K562 (cell line): ENCODE measurements at regions not wholly inside any gene's neighbourhood (a gene's known extent, or its start where the extent isn't known, plus 50 kb on each side); places are given as distances from the start of the nearest gene placed in this dataset.
A peak's percentile ranks its signal among the peaks of the same experiment; 100 is the strongest.

Source experiments
- ATAC-seq: fragments of 200-7000 bp; cut with Tn5 transposase; 3 replicates; pipeline ENCODE4 v1.9.1; 2020; ENCODE audit warnings: moderate library complexity
- BruUV-seq: library from RNA; stranded (reverse); fragments of 400-500 nt; replicated peaks from 2 replicates; lab custom pipeline; 2021; lab: Mats Ljungman, UMichigan
- CTCF ChIA-PET: fragments of 300-600 bp; formaldehyde crosslinking; extraction: SDS; loops from one replicate; lab custom pipeline; 2021; ENCODE audit warnings: low intra/inter-chr PET ratio; lab: Yijun Ruan, JAX
- POLR2A ChIA-PET: fragments of 300-600, 350-650 bp; sonication (Branson Sonifier 250); formaldehyde crosslinking; extraction: SDS; loops from one replicate; lab custom pipeline; 2021; ENCODE audit warnings: antibody characterized with exemption, inconsistent platforms; lab: Yijun Ruan, JAX
- DNase-seq, 4 experiments: peaks; one replicate each; pipeline versions ENCODE4 v3.0.0 to v3.0.0-alpha.2; 2011 to 2018; ENCODE audit warnings: low spot score in 3 of 4, mixed read lengths in 3 of 4; ENCODE audit errors: extremely low read depth in 1 of 4
- FAIRE-seq: peaks from 2 replicates; lab custom pipeline; 2011; peaks lifted over from hg19 to GRCh38; lab: Jason Lieb, UNC
- H2AFZ ChIP-seq: 2 replicates; pipeline ENCODE4 v1.6.0; 2011; ENCODE audit warnings: low read depth, low read length, control low read depth, inconsistent platforms
- H3K27ac ChIP-seq: fragments of 200-600 bp; 3 replicates; pipeline ENCODE4 v1.8.0; 2011; ENCODE audit warnings: low read depth, mild to moderate bottlenecking, control low read depth, inconsistent platforms, low read length, moderate library complexity, mixed read lengths; ENCODE audit errors: extremely low read depth
- H3K27me3 ChIP-seq, 2 experiments: fragments of 300-600 bp in 1 of 2; 2 replicates in 1 of 2; 3 replicates in 1 of 2; pipeline versions ENCODE4 v1.6.0 to v1.8.0; 2011; ENCODE audit warnings: inconsistent platforms in 2 of 2, low read length in 2 of 2, mild to moderate bottlenecking in 1 of 2, mixed read lengths in 1 of 2, moderate library complexity in 1 of 2; ENCODE audit not compliant: control insufficient read depth in 2 of 2, insufficient read depth in 2 of 2
- H3K36me3 ChIP-seq: fragments of 300-600 bp; 3 replicates; pipeline ENCODE4 v1.8.0; 2011; ENCODE audit warnings: mild to moderate bottlenecking, low read length, inconsistent platforms; ENCODE audit not compliant: control insufficient read depth, insufficient read depth
- H3K4me1 ChIP-seq, 2 experiments: fragments of 200-600 bp in 1 of 2; replicated peaks in 1 of 2; 2 replicates in 1 of 2; 3 replicates in 1 of 2; pipeline versions ENCODE4 v1.5.1 to v1.8.0; 2011; ENCODE audit warnings: inconsistent platforms in 2 of 2, low read length in 2 of 2, mild to moderate bottlenecking in 1 of 2, mixed read lengths in 1 of 2, moderate library complexity in 1 of 2; ENCODE audit not compliant: control insufficient read depth in 2 of 2, insufficient read depth in 2 of 2
- H3K4me2 ChIP-seq: 2 replicates; pipeline ENCODE4 v1.6.1; 2011; ENCODE audit warnings: low read length, control low read depth, inconsistent platforms, mixed read lengths; ENCODE audit not compliant: insufficient read depth
- H3K4me3 ChIP-seq: fragments of 200-600 bp; sonication (generic), shearing (Covaris generic); 2 replicates; pipeline ENCODE4 v1.5.1; 2016; ENCODE audit warnings: control low read depth, inconsistent platforms
- H3K79me2 ChIP-seq: fragments of 200-600 bp; 3 replicates; pipeline ENCODE4 v1.8.0; 2011; ENCODE audit warnings: low read length, inconsistent platforms; ENCODE audit not compliant: control insufficient read depth, insufficient read depth
- H3K9ac ChIP-seq, 2 experiments: 2 replicates each; pipeline versions ENCODE4 v1.6.0 to v1.6.1; 2011; ENCODE audit warnings: low read depth in 2 of 2, low read length in 2 of 2, control low read depth in 1 of 2, inconsistent platforms in 1 of 2, mild to moderate bottlenecking in 1 of 2, mixed read lengths in 1 of 2; ENCODE audit not compliant: insufficient read depth in 1 of 2
- H3K9me1 ChIP-seq: one replicate; pipeline ENCODE4 v1.6.0; 2011; ENCODE audit warnings: inconsistent platforms, mild to moderate bottlenecking, low read length, moderate library complexity; ENCODE audit not compliant: control insufficient read depth, insufficient read depth
- H3K9me3 ChIP-seq: replicated peaks from 2 replicates; pipeline ENCODE4 v1.5.1; 2011; ENCODE audit warnings: low read depth, low read length, inconsistent platforms; ENCODE audit not compliant: control insufficient read depth, insufficient read depth
- H4K20me1 ChIP-seq: replicated peaks from 2 replicates; pipeline ENCODE4 v1.6.1; 2011; ENCODE audit warnings: low read length, inconsistent platforms, mixed read lengths; ENCODE audit not compliant: control insufficient read depth, insufficient read depth
- ARID3A ChIP-seq: IDR thresholded peaks from 2 replicates; pipeline ENCODE4 v1.6.1; 2012; ENCODE audit warnings: low read depth, low read length, improper control_type of control experiment, borderline replicate concordance
- ARNT ChIP-seq, 2 experiments: fragments of 450-650 bp; IDR thresholded peaks; 2 replicates each; pipeline ENCODE4 v1.6.1; 2016; ENCODE audit warnings: mild to moderate bottlenecking in 1 of 2
- FOXA3 ChIP-seq, 2 experiments: fragments of 450-650 bp in 1 of 2; sonication (generic) in 1 of 2; formaldehyde crosslinking; IDR thresholded peaks in 1 of 2; conservative IDR thresholded peaks in 1 of 2; 2 replicates each; pipeline versions ENCODE4 v1.4.0 to v1.8.0; 2020 to 2022; ENCODE audit warnings: mild to moderate bottlenecking in 2 of 2, missing genetic modification reagents in 1 of 2
- HDAC2 ChIP-seq: fragments of 450-650 bp; IDR thresholded peaks from 2 replicates; pipeline ENCODE4 v1.6.1; 2016; ENCODE audit warnings: mild to moderate bottlenecking
- IRF2 ChIP-seq: sonication (generic); formaldehyde crosslinking; IDR thresholded peaks from 2 replicates; pipeline ENCODE4 v1.8.1; 2022; ENCODE audit warnings: mild to moderate bottlenecking, missing genetic modification reagents
- RBM22 ChIP-seq: fragments of 200-400 bp; formaldehyde crosslinking; IDR thresholded peaks from 2 replicates; pipeline ENCODE4 v1.6.1; 2018; ENCODE audit warnings: low read length, low read depth; ENCODE audit not compliant: poor library complexity, severe bottlenecking
- SMAD2 ChIP-seq: fragments of 150-350 bp; IDR thresholded peaks from 2 replicates; pipeline ENCODE4 v1.6.1; 2014; ENCODE audit warnings: low read depth, mild to moderate bottlenecking, low read length
- SPI1 ChIP-seq: IDR thresholded peaks from 2 replicates; pipeline ENCODE4 v1.6.1; 2011; ENCODE audit warnings: low read depth, low read length, control low read depth, borderline replicate concordance
- ZBTB7A ChIP-seq: IDR thresholded peaks from 2 replicates; pipeline ENCODE4 v1.6.1; 2011; ENCODE audit warnings: low read depth, mild to moderate bottlenecking, low read length, moderate library complexity, borderline replicate concordance; ENCODE audit not compliant: control insufficient read depth
- WGBS: fragments of 100-300 bp; shearing (Covaris generic); methylation state at CpG from one replicate; pipeline ENCODE4 v1.1.6; 2016; ENCODE audit warnings: low coverage, mixed read lengths; ENCODE audit not compliant: insufficient coverage; ENCODE audit errors: missing lambda C conversion rate; 5-methylcytosine and 5-hydroxymethylcytosine counted together
- in situ Hi-C: fragments of 300-500 bp; cut with MboI; formaldehyde crosslinking; loops from 4 replicates; pipeline ENCODE4 v1.15.0; 2018; ENCODE audit warnings: inconsistent platforms, mixed read lengths
- intact Hi-C: fragments of 100-400 bp; cut with micrococcal nuclease; formaldehyde crosslinking; loops from 2 replicates; pipeline ENCODE4 v1.14.2; 2022
- TF ChIP-seq, protein P1 (sequence below): sonication (generic); IDR thresholded peaks from 2 replicates; pipeline ENCODE4 v1.6.1; 2016

- TF ChIP-seq, protein P1, sequence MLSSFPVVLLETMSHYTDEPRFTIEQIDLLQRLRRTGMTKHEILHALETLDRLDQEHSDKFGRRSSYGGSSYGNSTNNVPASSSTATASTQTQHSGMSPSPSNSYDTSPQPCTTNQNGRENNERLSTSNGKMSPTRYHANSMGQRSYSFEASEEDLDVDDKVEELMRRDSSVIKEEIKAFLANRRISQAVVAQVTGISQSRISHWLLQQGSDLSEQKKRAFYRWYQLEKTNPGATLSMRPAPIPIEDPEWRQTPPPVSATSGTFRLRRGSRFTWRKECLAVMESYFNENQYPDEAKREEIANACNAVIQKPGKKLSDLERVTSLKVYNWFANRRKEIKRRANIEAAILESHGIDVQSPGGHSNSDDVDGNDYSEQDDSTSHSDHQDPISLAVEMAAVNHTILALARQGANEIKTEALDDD, result no peak
- peak; percentile 60; the same call in 1 of the 2 replicates for TF ChIP-seq HDAC2
- TF ChIP-seq IRF2, result no peak
Observed at GRCh38 chr5:138632900-138633489, 57.8 kb upstream of the HSPA9 start (continued).

DNA sequence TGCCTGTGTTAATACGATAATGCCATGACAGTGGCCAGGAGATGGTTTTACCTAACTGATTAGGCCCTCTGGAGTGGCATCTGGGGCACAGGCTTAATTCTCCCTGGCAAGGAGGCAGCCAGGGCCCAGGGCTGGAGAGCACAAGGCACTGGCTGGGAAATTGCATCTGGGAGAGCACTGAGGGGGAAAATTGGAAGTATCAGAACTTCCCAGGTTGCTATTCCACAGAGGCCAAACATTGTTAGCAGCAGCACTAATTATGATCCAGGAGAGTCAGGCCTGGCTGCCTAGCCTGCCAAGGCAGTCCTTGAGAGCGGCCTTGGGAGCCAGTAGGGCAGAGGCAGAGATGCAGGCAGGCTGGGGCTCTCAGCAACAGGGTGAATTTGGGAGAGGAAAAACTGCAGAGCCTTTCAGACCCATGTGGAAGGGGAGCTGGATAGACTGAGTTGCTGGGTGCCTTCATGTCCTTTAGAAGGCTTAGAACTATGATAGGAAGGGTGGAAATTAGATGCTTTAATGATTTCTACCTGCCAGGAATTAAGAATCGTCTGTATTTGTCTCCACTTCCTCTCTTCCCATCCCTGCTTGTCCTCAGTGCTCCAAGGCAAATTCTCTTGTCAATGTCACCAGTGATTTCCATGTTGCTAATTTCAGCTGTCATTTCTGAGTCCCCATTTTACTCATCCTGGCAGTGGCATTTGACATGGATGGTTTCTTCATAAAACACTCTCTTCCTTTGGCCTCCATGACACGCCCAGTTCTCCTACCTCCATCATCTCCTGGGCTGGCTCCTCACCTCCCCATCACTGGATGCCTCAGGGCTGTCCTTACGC, 56.1 kb upstream of the HSPA9 start:
- CTCF ChIA-PET, result no interaction called here

More for the DNA sequence above, 56.1 kb upstream of the HSPA9 start:
- Histone ChIP-seq H4K20me1 (no peaks in the 10 kb centered on the region), H3K4me2 (no peak overlapping the region), H3K27ac (no peak overlapping the region), H3K79me2 (no peaks in the 10 kb centered on the region), H2AFZ (no peak overlapping the region), H3K9ac (no peak overlapping the region), H3K9me3 (no peaks in the 10 kb centered on the region), H3K27me3 (peaks cover 0 to 10% of the 10 kb centered on the region in 2 experiments; a peak in 1 of 5 replicates), H3K4me3 (no peak overlapping the region), H3K9me1 (no peaks in the 10 kb centered on the region), H3K36me3 (no peaks in the 10 kb centered on the region), H3K4me1 (peaks cover 0 to 4% of the 10 kb centered on the region in 2 experiments; a peak in 1 of 5 replicates)
- ATAC-seq (no peak), DNase-seq (no peak), FAIRE-seq (no peak)
- 18% methylated on average over 4 of the region's 5 CpGs for WGBS
- BruUV-seq, result no TSS peak
- TF ChIP-seq FOXA3 (CRISPR knock-in tag; conservative IDR thresholded peaks at IDR 0.05 in 1 of 2, IDR thresholded peaks at IDR 0.05 in 1 of 2) (no peak), ZBTB7A (no peak), ARNT (IDR thresholded peaks at IDR 0.05) (no peak), RBM22 (no peak), ARID3A (no peak), SPI1 (peak; percentile 38; the same call in 1 of the 2 replicates), SMAD2 (no peak)
- intact Hi-C loops, result loop anchor here (10.0 kb wide), 1 partner anchor 177 kb away; no protein-coding TSS in a partner anchor
- in situ Hi-C loops, result no loop called here
- POLR2A ChIA-PET, result interaction anchor here (0.6 to 0.7 kb wide), 2 partner anchors 11 to 60 kb away, joined by 3 to 4 read pairs; no protein-coding TSS in a partner anchor
